Kidney (tissue), 13 donors: ENCODE measurements at regions not wholly inside any gene's neighbourhood (a gene's known extent, or its start where the extent isn't known, plus 50 kb on each side); places are given as distances from the start of the nearest gene placed in this dataset.

Experiments used
- DNase-seq, 5 donors: peaks; one replicate each; pipeline ENCODE4 v3.0.0-alpha.2; 2013 to 2020
- FAIRE-seq: peaks from 2 replicates; lab custom pipeline; 2012; peaks lifted over from hg19 to GRCh38; lab: Jason Lieb, UNC
- H3K27ac ChIP-seq, 2 donors: one replicate each; pipeline ENCODE4 v1.7.0; 2013; ENCODE audit warnings: low read depth in 2 of 2, low read length in 2 of 2, inconsistent platforms in 1 of 2
- H3K27me3 ChIP-seq: one replicate; pipeline ENCODE4 v1.7.1; 2013; ENCODE audit warnings: low read length, inconsistent platforms; ENCODE audit not compliant: control insufficient read depth, insufficient read depth
- H3K36me3 ChIP-seq, 3 donors: one replicate each; pipeline versions ENCODE4 v1.7.0 to v1.7.1; 2013; ENCODE audit warnings: low read length in 3 of 3, control low read depth in 1 of 3, inconsistent platforms in 1 of 3; ENCODE audit not compliant: insufficient read depth in 3 of 3, control insufficient read depth in 2 of 3
- H3K4me1 ChIP-seq, 3 donors: one replicate each; pipeline versions ENCODE4 v1.7.0 to v1.7.1; 2013; ENCODE audit warnings: low read length in 3 of 3, inconsistent platforms in 1 of 3, low read depth in 1 of 3; ENCODE audit not compliant: control insufficient read depth in 2 of 3, insufficient read depth in 2 of 3
- H3K4me3 ChIP-seq, 3 donors: one replicate each; pipeline versions ENCODE4 v1.7.0 to v1.8.1; 2013; ENCODE audit warnings: low read length in 3 of 3, control low read depth in 1 of 3, inconsistent platforms in 1 of 3
- H3K9ac ChIP-seq, 3 donors: one replicate each; pipeline versions ENCODE4 v1.7.0 to v1.7.1; 2013; ENCODE audit warnings: low read length in 3 of 3, control low read depth in 1 of 3, inconsistent platforms in 1 of 3
- H3K9me3 ChIP-seq, 3 donors: one replicate each; pipeline versions ENCODE4 v1.7.0 to v1.7.1; 2013; ENCODE audit warnings: low read length in 3 of 3, control low read depth in 1 of 3, inconsistent platforms in 1 of 3; ENCODE audit not compliant: control insufficient read depth in 2 of 3, insufficient read depth in 1 of 3
- CTCF ChIP-seq: IDR thresholded peaks from 3 replicates; pipeline ENCODE4 v1.5.1; 2012; ENCODE audit warnings: mild to moderate bottlenecking, moderate library complexity, borderline replicate concordance; ENCODE audit not compliant: insufficient read depth; ENCODE audit errors: extremely low read depth
- intact Hi-C: fragments of 100-400 bp; cut with DNase I; formaldehyde crosslinking; loops from one replicate; pipeline ENCODE4 v1.11.1; 2022
- donor health status: control.
- donor health status: control.
- donor health status: control.
- donor health status: control.
- donor health status: control.
- donor health status: DM: yes; HTN: yes; CAD: no.
- donor health status: Normal renal cell carcinoma (clear cell type).

- no peak for FAIRE-seq
- Histone ChIP-seq H3K27ac (no peak overlapping the region), H3K4me3 (no peak overlapping the region), H3K36me3 (no peaks in the 10 kb centered on the region), H3K9ac (no peak overlapping the region), H3K9me3 (no peaks in the 10 kb centered on the region), H3K4me1 (no peaks in the 10 kb centered on the region), H3K27me3 (no peaks in the 10 kb centered on the region)
- TF ChIP-seq CTCF = no peak
- no peak for DNase-seq
- intact Hi-C loops = no loop called here
Measured at GRCh38 chr11:35876786-35877185, 67.1 kb upstream of the LDLRAD3 start.

GRCh38 chr11:35878741-35879140, 65.1 kb upstream of the LDLRAD3 start:
- no peak for TF ChIP-seq CTCF
- Histone ChIP-seq H3K36me3 (no peaks in the 10 kb centered on the region), H3K4me1 (no peaks in the 10 kb centered on the region), H3K4me3 (no peak overlapping the region), H3K9me3 (no peaks in the 10 kb centered on the region), H3K27ac (no peak overlapping the region), H3K9ac (no peak overlapping the region), H3K27me3 (no peaks in the 10 kb centered on the region)
- no peak for FAIRE-seq
- DNase-seq = no peak
- intact Hi-C loops = no loop called here

- intact Hi-C loops = no loop called here
- Histone ChIP-seq H3K4me3 (no peak overlapping the region), H3K9ac (no peak overlapping the region), H3K4me1 (no peaks in the 10 kb centered on the region), H3K27ac (no peak overlapping the region), H3K27me3 (no peaks in the 10 kb centered on the region), H3K36me3 (no peaks in the 10 kb centered on the region), H3K9me3 (no peaks in the 10 kb centered on the region)
- DNase-seq (no peak), FAIRE-seq (no peak)
- no peak for TF ChIP-seq CTCF
Measured at GRCh38 chr11:35879361-35879760, 64.5 kb upstream of the LDLRAD3 start.

- Histone ChIP-seq H3K27ac (no peak overlapping the region), H3K9me3 (no peaks in the 10 kb centered on the region), H3K27me3 (no peaks in the 10 kb centered on the region), H3K4me3 (no peak overlapping the region), H3K4me1 (no peaks in the 10 kb centered on the region), H3K9ac (no peak overlapping the region), H3K36me3 (no peaks in the 10 kb centered on the region)
- intact Hi-C loops = no loop called here
- FAIRE-seq (no peak), DNase-seq (no peak)
- TF ChIP-seq CTCF = no peak
Measured at GRCh38 chr11:35886759-35887158, 57.1 kb upstream of the LDLRAD3 start.
